Adrenal gland (tissue), 9 donors: ENCODE measurements at regions not wholly inside any gene's neighbourhood (a gene's known extent, or its start where the extent isn't known, plus 50 kb on each side); places are given as distances from the start of the nearest gene placed in this dataset.

ENCODE experiments used
- DNase-seq, 7 donors: peaks; one replicate each; pipeline ENCODE4 v3.0.0-alpha.2; 2019 to 2020
- H3K27ac ChIP-seq, 5 donors: fragments of 200-600 bp; sonication (generic) in 4 of 5; 1 replicate in 3 of 5; 2 replicates in 2 of 5; pipeline versions ENCODE4 v1.5.1 to v1.8.0; 2016 to 2020; ENCODE audit warnings: mild to moderate bottlenecking in 1 of 5
- H3K27me3 ChIP-seq: fragments of 200-600 bp; 2 replicates; pipeline ENCODE4 v1.8.0; 2021
- H3K36me3 ChIP-seq, 2 donors: fragments of 200-600 bp; replicated peaks in 1 of 2; 1 replicate in 1 of 2; 2 replicates in 1 of 2; pipeline versions ENCODE4 v1.5.1 to v1.8.0; 2018 to 2022
- H3K4me1 ChIP-seq, 2 donors: fragments of 200-600 bp; replicated peaks in 1 of 2; 1 replicate in 1 of 2; 2 replicates in 1 of 2; pipeline versions ENCODE4 v1.5.1 to v1.8.0; 2018 to 2021
- H3K4me3 ChIP-seq, 4 donors: fragments of 200-600 bp; sonication (generic) in 3 of 4; one replicate each; pipeline ENCODE4 v1.5.1; 2016 to 2018
- H3K9me3 ChIP-seq, 3 donors: fragments of 200-600 bp; sonication (generic) in 1 of 3; replicated peaks in 1 of 3; 1 replicate in 2 of 3; 2 replicates in 1 of 3; pipeline versions ENCODE4 v1.5.1 to v1.8.0; 2016 to 2021
- CTCF ChIP-seq, 6 experiments: fragments of 450-650 bp in 4 of 6; fragments of 200-600 bp in 2 of 6; sonication (generic) in 1 of 6; IDR thresholded peaks; 1 replicate in 5 of 6; 2 replicates in 1 of 6; pipeline versions ENCODE4 v1.5.1 to v1.8.0; 2016 to 2021; ENCODE audit warnings: antibody characterized with exemption in 6 of 6, mild to moderate bottlenecking in 2 of 6, moderate library complexity in 1 of 6
- POLR2A ChIP-seq, 2 donors: fragments of 450-650 bp; IDR thresholded peaks; one replicate each; pipeline ENCODE4 v1.6.1; 2017; ENCODE audit warnings: antibody characterized with exemption in 2 of 2, mild to moderate bottlenecking in 2 of 2, moderate library complexity in 1 of 2
- WGBS, 4 donors: extraction: QIAGEN DNeasy Blood & Tissue Kit in 2 of 4; methylation state at CpG; one replicate each; pipeline versions ENCODE4 v1.1.5 to v1.1.7; 2013 to 2017; 5-methylcytosine and 5-hydroxymethylcytosine counted together
- intact Hi-C, 2 donors: fragments of 100-400 bp; cut with DNase I; formaldehyde crosslinking; loops; one replicate each; pipeline versions ENCODE4 v1.14.1 to v1.15.0; 2022 to 2023
- donor health status: healthy with polysubstance abuse.
- donor health status: Bipolar disorder and iron deficiency.
- donor health status: DM: yes; HTN: yes; CAD: no.
- donor health status: DM: no; HTN: no; CAD: no.
- donor health status: DM: no; HTN: no; CAD: no.

- H3K4me1 ChIP-seq = no peaks in the 10 kb centered on the region
- TF ChIP-seq CTCF (IDR thresholded peaks at IDR 0.05) = peak; percentile 47 to 64 (median 62)
- TF ChIP-seq POLR2A (IDR thresholded peaks at IDR 0.05) = no peak
- intact Hi-C loops = loop anchor here (5.0 to 10.0 kb wide), 2 partner anchors 151 to 701 kb away; no protein-coding TSS in a partner anchor
- H3K27me3 ChIP-seq = no peaks in the 10 kb centered on the region
- no peaks in the 10 kb centered on the region for H3K36me3 ChIP-seq
- no peak overlapping the region for H3K4me3 ChIP-seq
- H3K9me3 ChIP-seq = no peaks in the 10 kb centered on the region
- 77 to 80% (median 78%) methylated on average over 13 of the region's 13 CpGs for WGBS, 4 donors
- H3K27ac ChIP-seq = no peak overlapping the region
- DNase-seq = peak; percentile 33 to 79 (median 64)
Observed at GRCh38 chr3:72665701-72666446, 182.4 kb downstream of the SHQ1 start.

DNA sequence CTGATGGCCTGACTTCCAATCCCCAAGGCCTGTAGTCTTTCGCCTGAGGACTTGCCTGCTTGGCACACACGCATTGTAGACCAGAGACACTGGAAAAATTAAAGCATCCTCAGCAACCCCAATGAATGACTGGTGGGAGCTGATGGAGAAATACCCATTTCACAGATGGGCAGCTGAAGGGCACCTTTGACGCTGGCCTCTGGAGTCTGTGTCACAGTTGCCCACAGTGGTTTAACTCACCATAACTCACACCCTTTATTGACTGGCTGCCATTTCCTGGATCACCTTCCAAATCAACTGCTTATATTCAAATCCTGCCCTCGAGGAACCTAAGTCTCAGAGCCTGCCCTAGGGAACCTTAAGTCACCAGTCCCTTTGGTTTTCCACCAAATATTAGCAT, 183.1 kb downstream of the SHQ1 start:
- intact Hi-C loops = loop anchor here (5.0 to 10.0 kb wide), 2 partner anchors 152 to 700 kb away; no protein-coding TSS in a partner anchor
- DNase-seq = no peak
- no peak overlapping the region for H3K27ac ChIP-seq
- no peaks in the 10 kb centered on the region for H3K4me1 ChIP-seq
- H3K36me3 ChIP-seq = no peaks in the 10 kb centered on the region
- H3K9me3 ChIP-seq = no peaks in the 10 kb centered on the region
- no peak overlapping the region for H3K4me3 ChIP-seq
- 90 to 99% (median 95%) methylated on average over 4 of the region's 4 CpGs for WGBS, 4 donors
- no peaks in the 10 kb centered on the region for H3K27me3 ChIP-seq
- TF ChIP-seq CTCF (IDR thresholded peaks at IDR 0.05) (no peak), POLR2A (IDR thresholded peaks at IDR 0.05) (no peak)

GRCh38 chr3:72664184-72664975, 183.9 kb downstream of the SHQ1 start:
- TF ChIP-seq POLR2A (IDR thresholded peaks at IDR 0.05) = no peak
- TF ChIP-seq CTCF (IDR thresholded peaks at IDR 0.05) = no peak
- H3K27ac ChIP-seq = no peak overlapping the region
- DNase-seq = no peak
- H3K4me3 ChIP-seq = no peak overlapping the region
- no peaks in the 10 kb centered on the region for H3K36me3 ChIP-seq
- H3K9me3 ChIP-seq = no peaks in the 10 kb centered on the region
- H3K27me3 ChIP-seq = no peaks in the 10 kb centered on the region
- no peaks in the 10 kb centered on the region for H3K4me1 ChIP-seq
- WGBS, 4 donors = 82 to 90% (median 85%) methylated on average over 3 of the region's 3 CpGs
- intact Hi-C loops = loop anchor here in 1 of 2 donors (10.0 kb wide), 1 partner anchor 700 kb away; no protein-coding TSS in a partner anchor

DNA sequence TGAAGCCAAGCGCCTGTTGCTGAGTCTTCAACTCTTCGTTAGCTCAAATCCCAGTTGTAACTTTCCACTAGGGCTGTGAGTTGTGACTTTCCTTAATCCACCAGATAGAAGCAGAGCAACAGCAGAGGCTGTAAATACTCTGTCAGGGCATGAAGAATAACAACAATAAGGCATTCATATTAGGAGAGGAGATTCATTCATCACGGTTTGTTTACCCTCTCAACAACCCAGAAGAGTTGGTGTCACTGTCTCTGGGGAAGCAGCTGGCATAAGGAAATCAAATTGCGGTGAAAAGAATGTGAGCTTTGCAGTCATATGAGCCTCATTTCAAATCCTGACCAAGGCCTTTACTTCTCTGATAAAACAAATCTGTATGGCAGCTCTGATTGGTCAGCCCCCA, 184.8 kb downstream of the SHQ1 start:
- H3K27me3 ChIP-seq = no peaks in the 10 kb centered on the region
- H3K4me1 ChIP-seq = no peaks in the 10 kb centered on the region
- intact Hi-C loops = loop anchor here in 1 of 2 donors (10.0 kb wide), 1 partner anchor 699 kb away; no protein-coding TSS in a partner anchor
- WGBS, 4 donors = 89 to 93% (median 90%) methylated on average over 4 of the region's 4 CpGs
- H3K9me3 ChIP-seq = no peaks in the 10 kb centered on the region
- H3K36me3 ChIP-seq = no peaks in the 10 kb centered on the region
- no peak overlapping the region for H3K27ac ChIP-seq
- TF ChIP-seq CTCF (IDR thresholded peaks at IDR 0.05) (no peak), POLR2A (IDR thresholded peaks at IDR 0.05) (no peak)
- H3K4me3 ChIP-seq = no peak overlapping the region
- DNase-seq = no peak
